HCT116 (cell line): ENCODE measurements at regions not wholly inside any gene's neighbourhood (a gene's known extent, or its start where the extent isn't known, plus 50 kb on each side); places are given as distances from the start of the nearest gene placed in this dataset.

Experiments used
- ATAC-seq: fragments of 200-7000 bp; cut with Tn5 transposase; 2 replicates; pipeline ENCODE4 v1.9.1; 2020; ENCODE audit warnings: mild to moderate bottlenecking, moderate library complexity
- BruUV-seq: library from RNA; stranded (reverse); fragments of 400-500 nt; replicated peaks from 2 replicates; lab custom pipeline; 2021; lab: Mats Ljungman, UMichigan
- CTCF ChIA-PET: fragments of 300-600 bp; sonication (Branson Sonifier 250); formaldehyde crosslinking; loops from one replicate; lab custom pipeline; 2021; ENCODE audit warnings: antibody characterized with exemption; lab: Charles Lee
- POLR2A ChIA-PET: fragments of 300-600, 350-600 bp; sonication (Branson Sonifier 250); formaldehyde crosslinking; loops from one replicate; lab custom pipeline; 2021; ENCODE audit warnings: antibody characterized with exemption; lab: Charles Lee
- RAD21 ChIA-PET, 2 experiments: fragments of 300-600 bp; sonication (Branson Sonifier 250); formaldehyde crosslinking; loops; one replicate each; lab custom pipeline; 2023; ENCODE audit warnings: low total read pairs in 2 of 2; ENCODE audit not compliant: uncharacterized antibody in 2 of 2, unreplicated experiment in 2 of 2, low non-redundant PET in 1 of 2; lab: Charles Lee
- DNase-seq: peaks from one replicate; pipeline ENCODE4 v3.0.0-alpha.2; 2010; ENCODE audit warnings: low read depth, low spot score
- H2AFZ ChIP-seq: fragments of 200-600 bp; shearing (Covaris generic), sonication (generic); 2 replicates; pipeline ENCODE4 v1.6.1; 2017; ENCODE audit warnings: low read depth, mixed run types, mixed read lengths, antibody characterized with exemption, low read length; ENCODE audit not compliant: poor library complexity, severe bottlenecking
- H3K27ac ChIP-seq: 2 replicates; pipeline ENCODE4 v1.5.1; 2012; ENCODE audit warnings: low read depth, low read length
- H3K27me3 ChIP-seq: fragments of 200-600 bp; sonication (generic); 2 replicates; pipeline ENCODE4 v1.6.1; 2016; ENCODE audit warnings: mixed run types, low read length, mixed read lengths; ENCODE audit not compliant: insufficient read depth
- H3K36me3 ChIP-seq, 2 experiments: fragments of 200-500 bp in 1 of 2; fragments of 200-600 bp in 1 of 2; sonication (Bioruptor generic) in 1 of 2; sonication (generic) in 1 of 2; 2 replicates each; pipeline versions ENCODE4 v1.5.1 to v1.6.1; 2014 to 2016; ENCODE audit warnings: low read length in 2 of 2, inconsistent platforms in 1 of 2, mixed read lengths in 1 of 2, mixed run types in 1 of 2; ENCODE audit not compliant: insufficient read depth in 2 of 2, control insufficient read depth in 1 of 2
- H3K4me1 ChIP-seq, 2 experiments: fragments of 200-600 bp in 1 of 2; sonication (generic) in 1 of 2; 2 replicates each; pipeline versions ENCODE4 v1.5.1 to v1.6.1; 2012 to 2017; ENCODE audit warnings: low read length in 2 of 2, inconsistent platforms in 1 of 2, mild to moderate bottlenecking in 1 of 2, mixed read lengths in 1 of 2, mixed run types in 1 of 2, moderate library complexity in 1 of 2; ENCODE audit not compliant: insufficient read depth in 2 of 2, control insufficient read depth in 1 of 2
- H3K4me2 ChIP-seq: fragments of 200-600 bp; sonication (generic); 2 replicates; pipeline ENCODE4 v1.6.1; 2017; ENCODE audit warnings: mixed run types, low read length, mixed read lengths
- H3K4me3 ChIP-seq, 2 experiments: fragments of 200-600 bp in 1 of 2; sonication (generic) in 1 of 2; replicated peaks in 1 of 2; 2 replicates each; pipeline ENCODE4 v1.5.1; 2011 to 2016; ENCODE audit warnings: low read length in 2 of 2, control low read depth in 1 of 2, low read depth in 1 of 2, mild to moderate bottlenecking in 1 of 2, mixed read lengths in 1 of 2, mixed run types in 1 of 2
- H3K79me2 ChIP-seq: fragments of 200-600 bp; sonication (generic); 2 replicates; pipeline ENCODE4 v1.6.1; 2017; ENCODE audit warnings: mild to moderate bottlenecking, mixed run types, low read length, moderate library complexity, mixed read lengths; ENCODE audit not compliant: insufficient read depth
- H3K9ac ChIP-seq: fragments of 200-600 bp; sonication (generic); 2 replicates; pipeline ENCODE4 v1.6.1; 2016; ENCODE audit warnings: low read length, mixed read lengths
- H3K9me2 ChIP-seq: fragments of 200-600 bp; sonication (generic), shearing (Covaris generic); 2 replicates; pipeline ENCODE4 v1.6.1; 2017; ENCODE audit warnings: mixed run types, mild to moderate bottlenecking, moderate library complexity; ENCODE audit not compliant: insufficient read depth
- H3K9me3 ChIP-seq, 2 experiments: fragments of 200-500 bp in 1 of 2; fragments of 200-600 bp in 1 of 2; sonication (Bioruptor generic) in 1 of 2; sonication (generic) in 1 of 2; 2 replicates each; pipeline ENCODE4 v1.6.1; 2014 to 2017; ENCODE audit warnings: low read length in 2 of 2, mixed read lengths in 2 of 2, inconsistent platforms in 1 of 2, low read depth in 1 of 2, mild to moderate bottlenecking in 1 of 2, mixed run types in 1 of 2, moderate library complexity in 1 of 2; ENCODE audit not compliant: control insufficient read depth in 1 of 2, insufficient read depth in 1 of 2
- H4K20me1 ChIP-seq: fragments of 200-600 bp; sonication (generic), shearing (Covaris generic); 2 replicates; pipeline ENCODE4 v1.6.1; 2017; ENCODE audit warnings: mixed run types, mild to moderate bottlenecking, moderate library complexity; ENCODE audit not compliant: insufficient read depth
- ATF3 ChIP-seq: IDR thresholded peaks from 2 replicates; pipeline ENCODE4 v1.6.1; 2012
- CBX3 ChIP-seq: IDR thresholded peaks from 2 replicates; pipeline ENCODE4 v1.6.1; 2012; ENCODE audit warnings: low read depth
- CEBPB ChIP-seq: IDR thresholded peaks from 2 replicates; pipeline ENCODE4 v1.6.1; 2012; ENCODE audit warnings: low read depth
- EGR1 ChIP-seq: IDR thresholded peaks from 2 replicates; pipeline ENCODE4 v1.6.1; 2012; ENCODE audit warnings: low read depth
- ELF1 ChIP-seq: IDR thresholded peaks from 2 replicates; pipeline ENCODE4 v1.6.1; 2012; ENCODE audit warnings: low read depth, borderline replicate concordance
- EZH2 ChIP-seq: fragments of 200-600 bp; sonication (generic); IDR thresholded peaks from 2 replicates; pipeline ENCODE4 v1.6.1; 2017; ENCODE audit warnings: antibody characterized with exemption, mixed run types
- EZH2phosphoT487 ChIP-seq: fragments of 200-600 bp; IDR thresholded peaks from 2 replicates; pipeline ENCODE4 v1.6.1; 2018; ENCODE audit warnings: antibody characterized with exemption, borderline replicate concordance
- JUND ChIP-seq: IDR thresholded peaks from 2 replicates; pipeline ENCODE4 v1.6.1; 2012
- POLR2A ChIP-seq: IDR thresholded peaks from 2 replicates; pipeline ENCODE4 v1.7.0; 2011; ENCODE audit warnings: borderline replicate concordance; ENCODE audit not compliant: insufficient read depth, insufficient read length; ENCODE audit errors: extremely low read depth
- POLR2AphosphoS5 ChIP-seq: IDR thresholded peaks from 2 replicates; pipeline ENCODE4 v1.6.1; 2011; ENCODE audit warnings: mild to moderate bottlenecking, low read depth, low read length, moderate library complexity
- RAD21 ChIP-seq: IDR thresholded peaks from 2 replicates; pipeline ENCODE4 v1.6.1; 2012; ENCODE audit warnings: low read depth, mild to moderate bottlenecking
- SIN3A ChIP-seq: IDR thresholded peaks from 2 replicates; pipeline ENCODE4 v1.6.1; 2012; ENCODE audit warnings: low read depth
- SP1 ChIP-seq: IDR thresholded peaks from 2 replicates; pipeline ENCODE4 v1.6.1; 2012; ENCODE audit warnings: low read depth
- SRF ChIP-seq: IDR thresholded peaks from 2 replicates; pipeline ENCODE4 v1.6.1; 2012; ENCODE audit warnings: low read depth
- TCF7L2 ChIP-seq: IDR thresholded peaks from 2 replicates; pipeline ENCODE4 v1.7.0; 2011; ENCODE audit warnings: borderline replicate concordance, inconsistent platforms; ENCODE audit not compliant: insufficient read depth, insufficient read length; ENCODE audit errors: extremely low read depth
- YY1 ChIP-seq: IDR thresholded peaks from 2 replicates; pipeline ENCODE4 v1.6.1; 2011; ENCODE audit warnings: low read length, low read depth, moderate library complexity, mild to moderate bottlenecking; ENCODE audit not compliant: insufficient replicate concordance; ENCODE audit errors: extremely low read depth
- ZNF274 ChIP-seq: fragments of 200-500 bp; sonication (Bioruptor generic); IDR thresholded peaks from 2 replicates; pipeline ENCODE4 v1.6.1; 2014; ENCODE audit warnings: mild to moderate bottlenecking, low read depth, low read length, inconsistent platforms
- intact Hi-C: fragments of 100-400 bp; cut with micrococcal nuclease; formaldehyde crosslinking; loops from 2 replicates; pipeline ENCODE4 v1.10.0; 2022
- TF ChIP-seq, protein P1 (sequence below): IDR thresholded peaks from 2 replicates; pipeline ENCODE4 v1.6.1; 2012; ENCODE audit warnings: low read depth
- TF ChIP-seq, protein P2 (sequence below): IDR thresholded peaks from 2 replicates; pipeline ENCODE4 v1.6.1; 2012

- intact Hi-C loops: no loop called here
- TF ChIP-seq, protein P1, sequence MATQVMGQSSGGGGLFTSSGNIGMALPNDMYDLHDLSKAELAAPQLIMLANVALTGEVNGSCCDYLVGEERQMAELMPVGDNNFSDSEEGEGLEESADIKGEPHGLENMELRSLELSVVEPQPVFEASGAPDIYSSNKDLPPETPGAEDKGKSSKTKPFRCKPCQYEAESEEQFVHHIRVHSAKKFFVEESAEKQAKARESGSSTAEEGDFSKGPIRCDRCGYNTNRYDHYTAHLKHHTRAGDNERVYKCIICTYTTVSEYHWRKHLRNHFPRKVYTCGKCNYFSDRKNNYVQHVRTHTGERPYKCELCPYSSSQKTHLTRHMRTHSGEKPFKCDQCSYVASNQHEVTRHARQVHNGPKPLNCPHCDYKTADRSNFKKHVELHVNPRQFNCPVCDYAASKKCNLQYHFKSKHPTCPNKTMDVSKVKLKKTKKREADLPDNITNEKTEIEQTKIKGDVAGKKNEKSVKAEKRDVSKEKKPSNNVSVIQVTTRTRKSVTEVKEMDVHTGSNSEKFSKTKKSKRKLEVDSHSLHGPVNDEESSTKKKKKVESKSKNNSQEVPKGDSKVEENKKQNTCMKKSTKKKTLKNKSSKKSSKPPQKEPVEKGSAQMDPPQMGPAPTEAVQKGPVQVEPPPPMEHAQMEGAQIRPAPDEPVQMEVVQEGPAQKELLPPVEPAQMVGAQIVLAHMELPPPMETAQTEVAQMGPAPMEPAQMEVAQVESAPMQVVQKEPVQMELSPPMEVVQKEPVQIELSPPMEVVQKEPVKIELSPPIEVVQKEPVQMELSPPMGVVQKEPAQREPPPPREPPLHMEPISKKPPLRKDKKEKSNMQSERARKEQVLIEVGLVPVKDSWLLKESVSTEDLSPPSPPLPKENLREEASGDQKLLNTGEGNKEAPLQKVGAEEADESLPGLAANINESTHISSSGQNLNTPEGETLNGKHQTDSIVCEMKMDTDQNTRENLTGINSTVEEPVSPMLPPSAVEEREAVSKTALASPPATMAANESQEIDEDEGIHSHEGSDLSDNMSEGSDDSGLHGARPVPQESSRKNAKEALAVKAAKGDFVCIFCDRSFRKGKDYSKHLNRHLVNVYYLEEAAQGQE: no peak
- TF ChIP-seq SRF: no peak
- TF ChIP-seq, protein P2, sequence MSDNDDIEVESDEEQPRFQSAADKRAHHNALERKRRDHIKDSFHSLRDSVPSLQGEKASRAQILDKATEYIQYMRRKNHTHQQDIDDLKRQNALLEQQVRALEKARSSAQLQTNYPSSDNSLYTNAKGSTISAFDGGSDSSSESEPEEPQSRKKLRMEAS: no peak
- TF ChIP-seq JUND: no peak
- TF ChIP-seq SIN3A: no peak
- no peak for TF ChIP-seq POLR2A
- TF ChIP-seq TCF7L2: no peak
- TF ChIP-seq POLR2AphosphoS5: no peak
- TF ChIP-seq EGR1: no peak
- TF ChIP-seq CEBPB: no peak
- TF ChIP-seq EZH2phosphoT487: no peak
- no peak for TF ChIP-seq EZH2
- no peak for TF ChIP-seq RAD21
- no peak for TF ChIP-seq CBX3
- no peak for TF ChIP-seq YY1
- TF ChIP-seq SP1: no peak
- no peak for TF ChIP-seq ATF3
- TF ChIP-seq ELF1: no peak
- no peak for TF ChIP-seq ZNF274
- Histone ChIP-seq H3K79me2 (no peaks in the 10 kb centered on the region), H3K27me3 (no peaks in the 10 kb centered on the region), H3K36me3 (no peaks in the 10 kb centered on the region; a peak in 1 of 4 replicates), H3K4me1 (no peaks in the 10 kb centered on the region), H3K9me2 (no peaks in the 10 kb centered on the region), H3K4me2 (no peak overlapping the region), H3K9me3 (peaks cover 11 to 26% of the 10 kb centered on the region in 2 experiments; a peak in 3 of 4 replicates), H3K4me3 (no peak overlapping the region), H2AFZ (no peak overlapping the region), H3K9ac (no peak overlapping the region), H4K20me1 (no peaks in the 10 kb centered on the region), H3K27ac (no peak overlapping the region)
- ChIA-PET POLR2A (no interaction called here), CTCF (no interaction called here), RAD21 (no interaction called here)
- ATAC-seq: no peak
- DNase-seq: no peak
- BruUV-seq: no TSS peak
These were observed 233.8 kb upstream of the PRR20A start for GRCh38 chr13:56906909-56907308.
